HEK293T (cell line): ENCODE measurements at regions not wholly inside any gene's neighbourhood (a gene's known extent, or its start where the extent isn't known, plus 50 kb on each side); places are given as distances from the start of the nearest gene placed in this dataset.

Experiments used
- CTCF ChIA-PET: fragments of 350-600 bp; formaldehyde crosslinking; extraction: SDS; loops from one replicate; lab custom pipeline; 2021; ENCODE audit warnings: antibody characterized with exemption, inconsistent platforms; lab: Yijun Ruan, JAX
- POLR2A ChIA-PET: fragments of 350-600 bp; formaldehyde crosslinking; extraction: SDS; loops from one replicate; lab custom pipeline; 2020; ENCODE audit warnings: antibody characterized with exemption, inconsistent platforms; lab: Yijun Ruan, JAX
- DNase-seq: peaks from one replicate; pipeline ENCODE4 v3.0.0; 2012; ENCODE audit warnings: mixed read lengths; ENCODE audit errors: extremely low spot score
- ARNT ChIP-seq: fragments of 450-650 bp; IDR thresholded peaks from 2 replicates; pipeline ENCODE4 v1.6.1; 2017; ENCODE audit warnings: mild to moderate bottlenecking
- BHLHE40 ChIP-seq: fragments of 450-650 bp; IDR thresholded peaks from 2 replicates; pipeline ENCODE4 v1.6.1; 2016; ENCODE audit warnings: mild to moderate bottlenecking, moderate library complexity, borderline replicate concordance
- CTBP1 ChIP-seq: fragments of 450-650 bp; IDR thresholded peaks from 2 replicates; pipeline ENCODE4 v1.6.1; 2016; ENCODE audit warnings: borderline replicate concordance
- ELF4 ChIP-seq: fragments of 450-650 bp; IDR thresholded peaks from 2 replicates; pipeline ENCODE4 v1.6.1; 2017; ENCODE audit warnings: antibody characterized with exemption
- FOXA1 ChIP-seq: fragments of 450-650 bp; IDR thresholded peaks from 2 replicates; pipeline ENCODE4 v1.6.1; 2016; ENCODE audit warnings: mild to moderate bottlenecking
- FOXK2 ChIP-seq: fragments of 450-650 bp; IDR thresholded peaks from 2 replicates; pipeline ENCODE4 v1.6.1; 2016; ENCODE audit warnings: mild to moderate bottlenecking
- FOXM1 ChIP-seq: fragments of 450-650 bp; IDR thresholded peaks from 2 replicates; pipeline ENCODE4 v1.6.1; 2017; ENCODE audit warnings: mild to moderate bottlenecking, borderline replicate concordance
- HDGF ChIP-seq: fragments of 450-650 bp; IDR thresholded peaks from 2 replicates; pipeline ENCODE4 v1.6.1; 2017; ENCODE audit warnings: antibody characterized with exemption, borderline replicate concordance
- L3MBTL2 ChIP-seq: fragments of 450-650 bp; conservative IDR thresholded peaks from 2 replicates; pipeline ENCODE4 v1.6.1; 2016; ENCODE audit warnings: mild to moderate bottlenecking
- LEF1 ChIP-seq: fragments of 450-650 bp; IDR thresholded peaks from 2 replicates; pipeline ENCODE4 v1.6.1; 2017; ENCODE audit warnings: mild to moderate bottlenecking, borderline replicate concordance
- NFRKB ChIP-seq: fragments of 450-650 bp; IDR thresholded peaks from 2 replicates; pipeline ENCODE4 v1.6.1; 2016; ENCODE audit warnings: mild to moderate bottlenecking, moderate library complexity
- SP1 ChIP-seq: fragments of 450-650 bp; IDR thresholded peaks from 2 replicates; pipeline ENCODE4 v1.6.1; 2017
- SUZ12 ChIP-seq: fragments of 450-650 bp; IDR thresholded peaks from 2 replicates; pipeline ENCODE4 v1.6.1; 2016; ENCODE audit warnings: mild to moderate bottlenecking
- TARDBP ChIP-seq: fragments of 450-650 bp; IDR thresholded peaks from 2 replicates; pipeline ENCODE4 v1.6.1; 2016
- ZNF384 ChIP-seq: fragments of 450-650 bp; IDR thresholded peaks from 2 replicates; pipeline ENCODE4 v1.6.1; 2016
- TF ChIP-seq, protein P1 (sequence below): fragments of 450-650 bp; IDR thresholded peaks from 2 replicates; pipeline ENCODE4 v1.6.1; 2016

DNA sequence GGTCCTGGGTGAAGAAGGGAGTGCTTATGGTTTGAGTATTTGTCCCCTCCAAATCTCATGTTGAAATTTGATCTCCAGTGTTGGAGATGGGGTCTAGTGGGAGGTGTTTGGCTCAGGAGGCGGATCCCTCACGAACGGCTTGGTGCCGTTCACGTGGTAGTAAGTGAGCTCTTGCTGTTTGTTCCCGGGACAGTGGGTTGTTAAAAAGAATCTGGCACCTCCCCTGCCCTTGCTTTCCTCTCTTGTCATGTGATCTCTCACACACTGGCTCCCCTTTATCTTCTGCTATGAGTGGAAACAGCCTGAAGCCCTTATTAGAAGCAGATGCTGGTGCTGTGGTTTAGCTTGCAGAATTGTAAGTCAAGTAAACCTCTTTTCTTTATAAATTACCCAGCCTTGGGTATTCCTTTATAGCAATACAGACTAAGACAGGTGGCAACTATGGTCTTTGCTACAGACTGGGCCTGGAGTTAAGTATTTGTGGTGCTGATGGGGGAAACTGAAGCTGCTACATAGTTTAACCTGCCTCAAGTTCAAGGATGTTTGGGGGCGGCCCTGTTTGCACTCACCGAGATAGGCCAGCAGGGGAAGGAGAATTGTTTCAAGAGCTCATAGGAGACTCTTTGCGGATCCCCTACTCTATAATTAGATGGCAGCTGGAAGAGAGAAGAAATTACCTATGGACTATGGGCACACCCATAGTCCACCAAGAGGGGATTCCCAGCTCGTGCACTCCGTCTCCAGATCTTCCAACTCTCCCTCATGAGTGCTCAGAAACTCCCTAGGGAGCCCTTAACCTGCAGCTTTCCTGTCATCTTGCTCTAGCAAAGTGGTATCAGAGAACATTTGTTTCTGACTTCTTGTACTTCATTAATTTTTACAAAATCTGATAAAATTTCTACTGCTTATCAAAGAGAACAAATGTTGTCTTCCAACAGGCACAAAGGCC lies 164.6 kb downstream of the SLC15A5 start:
- POLR2A ChIA-PET: no interaction called here
- CTCF ChIA-PET: interaction anchor here (0.6 to 1.2 kb wide), 2 partner anchors 27 to 40 kb away, joined by 3 read pairs; no protein-coding TSS in a partner anchor
- TF ChIP-seq NFRKB (no peak), FOXK2 (no peak), FOXM1 (no peak), SUZ12 (no peak), FOXA1 (no peak), ARNT (no peak), ZNF384 (no peak), TARDBP (no peak), LEF1 (no peak), ELF4 (no peak), L3MBTL2 (no peak), HDGF (no peak), BHLHE40 (no peak), CTBP1 (no peak), SP1 (no peak)
- TF ChIP-seq, protein P1, sequence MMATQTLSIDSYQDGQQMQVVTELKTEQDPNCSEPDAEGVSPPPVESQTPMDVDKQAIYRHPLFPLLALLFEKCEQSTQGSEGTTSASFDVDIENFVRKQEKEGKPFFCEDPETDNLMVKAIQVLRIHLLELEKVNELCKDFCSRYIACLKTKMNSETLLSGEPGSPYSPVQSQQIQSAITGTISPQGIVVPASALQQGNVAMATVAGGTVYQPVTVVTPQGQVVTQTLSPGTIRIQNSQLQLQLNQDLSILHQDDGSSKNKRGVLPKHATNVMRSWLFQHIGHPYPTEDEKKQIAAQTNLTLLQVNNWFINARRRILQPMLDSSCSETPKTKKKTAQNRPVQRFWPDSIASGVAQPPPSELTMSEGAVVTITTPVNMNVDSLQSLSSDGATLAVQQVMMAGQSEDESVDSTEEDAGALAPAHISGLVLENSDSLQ: no peak

DNA sequence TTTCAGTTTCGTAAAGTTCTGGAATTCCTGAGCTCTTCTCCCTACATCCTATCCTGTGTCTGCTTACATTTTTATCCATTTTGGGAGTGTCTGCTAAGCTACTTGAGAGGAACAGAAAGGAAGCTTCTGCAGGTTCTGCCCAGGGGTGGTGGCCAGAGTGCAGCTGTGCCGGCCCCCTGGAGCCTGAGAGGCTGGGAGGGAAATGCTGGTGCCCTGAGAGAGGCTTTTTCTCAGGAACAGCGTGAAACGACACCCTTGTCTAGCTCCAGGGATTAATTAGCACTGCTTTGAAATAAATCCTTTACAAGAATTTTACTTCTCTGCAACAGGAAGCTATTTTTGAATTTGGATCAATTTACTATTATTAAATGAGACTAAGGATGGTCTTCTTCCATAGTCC lies 165.4 kb downstream of the SLC15A5 start:
- DNase-seq: no peak
- POLR2A ChIA-PET: no interaction called here
- TF ChIP-seq FOXK2: no peak
- no peak for TF ChIP-seq TARDBP
- TF ChIP-seq, protein P1: no peak
- no peak for TF ChIP-seq SP1
- no peak for TF ChIP-seq L3MBTL2
- TF ChIP-seq CTBP1: no peak
- TF ChIP-seq ZNF384: no peak
- no peak for TF ChIP-seq HDGF
- no peak for TF ChIP-seq NFRKB
- CTCF ChIA-PET: interaction anchor here (1.2 kb wide), 1 partner anchor 26 kb away, joined by 3 read pairs; no protein-coding TSS in a partner anchor

More for the DNA sequence above, 164.6 kb downstream of the SLC15A5 start:
- DNase-seq: peak; percentile 48

DNA sequence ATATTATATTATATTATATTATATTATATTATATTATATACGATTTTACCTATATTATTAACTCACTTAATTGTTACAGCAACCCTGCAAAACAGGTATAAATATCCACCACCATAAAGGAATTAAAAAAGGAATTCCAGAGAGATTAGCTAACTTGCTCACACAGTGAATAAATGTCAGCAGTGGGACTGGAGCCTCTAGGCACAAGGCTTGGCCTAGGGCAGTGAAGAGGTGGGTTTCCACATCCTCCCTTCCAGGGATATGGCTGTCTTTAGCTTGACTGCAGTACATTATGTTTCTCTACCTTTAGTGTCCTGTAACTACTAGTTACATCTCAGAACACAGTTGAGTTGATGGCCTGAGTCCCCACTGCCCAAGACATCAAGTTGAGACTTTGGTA lies 166.9 kb downstream of the SLC15A5 start:
- TF ChIP-seq BHLHE40 (no peak), CTBP1 (no peak), L3MBTL2 (no peak), FOXA1 (no peak), FOXK2 (no peak), FOXM1 (no peak), TARDBP (no peak), SUZ12 (no peak), ELF4 (no peak), ZNF384 (no peak), LEF1 (no peak), HDGF (no peak), NFRKB (no peak), SP1 (no peak), ARNT (no peak)
- TF ChIP-seq, protein P1: no peak
- POLR2A ChIA-PET: no interaction called here
- CTCF ChIA-PET: no interaction called here
- DNase-seq: no peak

DNA sequence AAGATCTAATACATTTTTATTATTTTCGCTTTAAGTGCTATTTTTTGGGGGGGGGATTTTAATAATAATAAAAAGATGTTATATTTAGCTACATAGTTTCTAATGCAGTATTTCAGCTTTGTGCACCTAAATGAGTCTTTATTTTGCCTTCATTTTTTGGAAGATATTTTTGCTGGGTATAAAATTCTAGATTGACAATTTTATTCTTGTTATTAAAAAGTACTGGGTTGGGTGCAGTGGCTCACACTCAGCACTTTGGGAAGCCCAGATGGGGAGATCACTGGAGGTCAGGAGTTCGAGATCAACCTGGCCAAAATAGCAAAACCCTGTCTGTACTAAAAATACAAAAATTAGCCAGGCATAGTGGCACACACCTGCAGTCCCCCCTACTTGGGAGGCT lies 173.6 kb downstream of the SLC15A5 start:
- no peak for DNase-seq
- ChIA-PET CTCF (no interaction called here), POLR2A (no interaction called here)
- TF ChIP-seq FOXM1 (no peak), CTBP1 (no peak), FOXK2 (no peak), BHLHE40 (no peak), FOXA1 (no peak), ZNF384 (no peak), TARDBP (no peak), LEF1 (no peak), SUZ12 (no peak), SP1 (no peak), ELF4 (no peak), ARNT (no peak), L3MBTL2 (no peak), HDGF (no peak), NFRKB (no peak)
- TF ChIP-seq, protein P1: no peak

DNA sequence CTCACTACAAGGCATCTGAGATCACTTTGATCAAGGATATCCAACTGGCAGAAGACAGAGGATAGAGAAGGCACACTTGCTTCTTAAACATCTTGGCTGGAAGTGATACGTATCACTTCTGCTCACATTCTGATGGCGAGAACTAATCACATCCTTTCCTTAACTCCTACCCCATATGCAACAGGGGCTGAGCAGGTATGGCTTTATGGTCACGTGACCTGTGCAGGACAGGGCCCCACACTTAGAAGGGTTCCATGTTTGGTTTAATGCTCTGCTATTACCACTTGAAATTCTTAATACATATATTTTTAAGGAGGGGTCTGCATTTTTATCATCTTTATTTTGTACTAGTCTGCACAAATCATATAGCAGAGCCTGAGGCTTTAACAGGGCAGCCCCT lies 177.3 kb downstream of the SLC15A5 start:
- DNase-seq: no peak
- POLR2A ChIA-PET: no interaction called here
- CTCF ChIA-PET: no interaction called here
- TF ChIP-seq NFRKB: no peak
- no peak for TF ChIP-seq FOXM1
